Suppressor macrophage treated with lipopolysaccharide for 4 hours (primary cell): ENCODE measurements at regions not wholly inside any gene's neighbourhood (a gene's known extent, or its start where the extent isn't known, plus 50 kb on each side); places are given as distances from the start of the nearest gene placed in this dataset.

Experiments used
- DNase-seq: peaks from one replicate; pipeline ENCODE4 v3.0.0-alpha.2; 2020

- DNase-seq, result no peak
Observed at GRCh38 chr10:9615189-9615588, 1402.5 kb upstream of the CELF2 start.

GRCh38 chr10:9621216-9621615 is 1396.5 kb upstream of the CELF2 start:
- DNase-seq, result no peak

- DNase-seq, result no peak
Observed at GRCh38 chr10:9625304-9625703, 1392.4 kb upstream of the CELF2 start.

- DNase-seq, result no peak
Observed at GRCh38 chr10:9634466-9634865, 1383.2 kb upstream of the CELF2 start.

- DNase-seq, result no peak
Observed at GRCh38 chr10:9635691-9636090, 1382.0 kb upstream of the CELF2 start.

- no peak for DNase-seq
Observed at GRCh38 chr10:9636216-9636615, 1381.5 kb upstream of the CELF2 start.

GRCh38 chr10:9643782-9644181 is 1373.9 kb upstream of the CELF2 start:
- no peak for DNase-seq

- no peak for DNase-seq
Observed at GRCh38 chr10:9645404-9645803, 1372.3 kb upstream of the CELF2 start.

- no peak for DNase-seq
Observed at GRCh38 chr10:9645928-9646600, 1371.6 kb upstream of the CELF2 start.

GRCh38 chr10:9654261-9654660 is 1363.4 kb upstream of the CELF2 start:
- DNase-seq, result no peak

GRCh38 chr10:9656386-9656785 is 1361.3 kb upstream of the CELF2 start:
- DNase-seq, result no peak

- DNase-seq, result no peak
Observed at GRCh38 chr10:9656996-9657395, 1360.7 kb upstream of the CELF2 start.

- no peak for DNase-seq
Observed at GRCh38 chr10:9657530-9657929, 1360.1 kb upstream of the CELF2 start.

- no peak for DNase-seq
Observed at GRCh38 chr10:9668411-9668810, 1349.3 kb upstream of the CELF2 start.

- DNase-seq, result no peak
Observed at GRCh38 chr10:9670911-9671310, 1346.8 kb upstream of the CELF2 start.

- no peak for DNase-seq
Observed at GRCh38 chr10:9681655-9682054, 1336.0 kb upstream of the CELF2 start.

GRCh38 chr10:9682802-9683201 is 1334.9 kb upstream of the CELF2 start:
- DNase-seq, result no peak

GRCh38 chr10:9684186-9684585 is 1333.5 kb upstream of the CELF2 start:
- no peak for DNase-seq

- DNase-seq, result no peak
Observed at GRCh38 chr10:9685596-9685995, 1332.1 kb upstream of the CELF2 start.

- DNase-seq, result no peak
Observed at GRCh38 chr10:9688711-9689110, 1329.0 kb upstream of the CELF2 start.

GRCh38 chr10:9707216-9707615 is 1310.5 kb upstream of the CELF2 start:
- no peak for DNase-seq

- no peak for DNase-seq
Observed at GRCh38 chr10:9709849-9710248, 1307.8 kb upstream of the CELF2 start.

GRCh38 chr10:9712393-9712792 is 1305.3 kb upstream of the CELF2 start:
- DNase-seq, result no peak

GRCh38 chr10:9719246-9719645 is 1298.4 kb upstream of the CELF2 start:
- no peak for DNase-seq

GRCh38 chr10:9733766-9734165 is 1283.9 kb upstream of the CELF2 start:
- DNase-seq, result no peak

- DNase-seq, result no peak
Observed at GRCh38 chr10:9734218-9734617, 1283.5 kb upstream of the CELF2 start.
